HG02763 (cell line): ENCODE measurements at regions not wholly inside any gene's neighbourhood (a gene's known extent, or its start where the extent isn't known, plus 50 kb on each side); places are given as distances from the start of the nearest gene placed in this dataset.

Source experiments
- ATAC-seq: cut with Tn5 transposase; IDR thresholded peaks from one replicate; pipeline ENCODE4 v1.9.1; 2021; ENCODE audit warnings: mild to moderate bottlenecking, moderate library complexity; ENCODE audit not compliant: unreplicated experiment

DNA sequence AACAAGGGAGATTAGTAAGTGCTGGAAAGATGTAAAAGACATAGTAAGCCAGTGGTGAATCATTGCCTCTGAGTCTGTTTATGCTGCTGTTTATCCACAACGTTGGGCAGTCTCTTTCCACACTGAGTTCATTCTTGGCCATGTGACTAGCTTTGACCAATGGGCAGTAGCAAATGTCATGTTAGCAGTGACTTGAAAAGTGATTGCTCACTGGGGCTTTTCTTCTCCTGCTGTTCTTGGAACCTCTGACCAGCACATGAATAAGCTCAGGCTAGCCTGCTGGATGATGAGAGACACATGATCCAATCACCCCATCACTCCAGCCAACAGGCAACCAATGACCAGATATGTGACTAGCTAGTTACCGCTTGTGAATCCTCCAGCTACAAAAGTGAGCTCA lies 360.4 kb downstream of the SLC4A3 start:
- no peak for ATAC-seq

DNA sequence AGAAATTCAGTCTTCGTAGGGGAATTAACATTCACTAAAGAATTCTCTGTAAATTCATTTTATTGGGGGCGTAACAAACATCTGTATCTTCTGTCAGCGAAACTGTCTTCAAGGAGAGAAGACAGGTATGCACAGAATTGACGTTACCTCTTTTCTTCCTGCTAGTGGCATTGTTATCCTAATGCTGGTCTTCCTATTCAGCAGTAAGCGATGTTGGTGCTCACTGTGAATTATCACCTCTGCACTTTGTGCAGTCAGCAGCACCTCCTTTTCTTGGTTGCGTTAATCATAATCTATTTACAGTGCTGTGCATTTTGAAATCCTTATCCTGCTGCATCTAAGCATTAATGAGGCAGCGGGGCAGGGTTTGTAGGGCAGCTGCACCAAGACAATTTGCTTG lies 362.3 kb downstream of the SLC4A3 start:
- no peak for ATAC-seq

DNA sequence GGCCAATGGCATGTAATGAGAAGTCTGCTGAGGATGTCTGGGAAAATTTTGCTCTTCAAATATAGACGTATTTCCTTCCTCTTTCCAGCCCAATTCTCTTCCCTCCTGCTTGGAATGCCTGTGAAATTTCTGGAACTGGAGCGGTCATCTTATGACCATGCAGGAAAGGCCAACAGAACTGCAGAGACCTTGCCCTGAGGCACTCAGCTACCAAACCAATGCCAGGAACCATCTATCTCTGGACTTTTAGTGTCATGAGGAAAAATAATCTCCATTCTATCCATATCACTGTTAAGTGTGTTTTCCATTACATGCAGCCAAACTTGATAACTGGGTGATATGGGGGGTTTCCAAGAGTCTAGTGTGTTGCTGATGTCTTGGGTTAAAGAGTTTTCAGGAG lies 363.7 kb downstream of the SLC4A3 start:
- no peak for ATAC-seq

DNA sequence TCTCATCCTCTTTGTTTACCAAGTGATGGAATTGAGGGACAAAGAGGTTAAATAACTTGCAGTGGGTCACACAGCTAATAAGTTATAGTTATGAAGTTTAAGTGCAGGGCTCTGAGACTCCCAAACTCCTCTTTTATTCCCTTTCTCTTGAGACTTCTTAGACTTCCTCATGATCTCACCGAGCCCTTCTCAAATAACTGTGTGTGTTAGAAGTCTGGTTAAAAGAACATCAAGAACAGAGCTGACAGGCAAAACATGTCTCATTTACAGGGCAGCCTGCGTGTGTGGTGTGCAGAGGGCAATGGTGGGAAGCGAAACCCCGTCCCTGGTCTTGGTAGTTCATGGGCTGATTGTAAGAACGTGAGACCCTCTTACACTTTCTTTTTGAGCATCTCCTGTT lies 368.0 kb downstream of the SLC4A3 start:
- ATAC-seq = no peak

DNA sequence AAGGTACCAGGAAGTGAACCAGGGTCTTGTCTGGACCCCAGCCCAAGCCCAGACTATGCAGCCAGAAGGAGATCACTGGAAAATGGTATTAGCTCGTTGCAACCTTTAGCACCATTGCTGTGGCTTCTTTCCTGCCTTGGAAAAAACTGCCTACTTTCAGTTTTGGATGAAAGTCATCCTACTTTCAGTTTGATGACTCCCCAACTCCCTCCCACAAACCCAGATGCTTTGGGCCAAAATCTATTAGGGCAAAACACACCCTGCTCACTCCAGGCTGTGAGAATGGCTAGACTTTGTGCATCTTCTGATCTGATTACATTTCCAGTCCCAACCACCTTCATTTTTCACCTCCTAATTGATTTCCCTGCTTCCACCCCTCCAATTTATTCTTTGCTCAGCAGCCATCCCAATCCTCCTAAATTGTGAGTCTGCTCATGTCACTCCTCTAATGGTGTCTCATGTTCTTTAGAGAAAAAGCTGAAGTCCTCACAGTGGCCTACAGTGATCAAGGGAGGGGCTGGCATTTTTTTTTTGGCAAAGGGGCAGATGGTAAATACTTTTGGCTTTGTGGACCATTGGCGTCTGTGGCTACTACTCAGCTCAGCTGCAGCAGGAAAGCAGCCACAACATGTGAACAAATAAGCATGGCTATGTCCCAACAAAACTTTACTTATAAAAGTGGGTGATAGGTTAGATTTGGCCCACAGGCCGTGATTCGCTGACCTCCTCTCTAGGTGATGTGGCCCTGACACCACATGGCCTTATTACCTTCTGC lies 368.7 kb downstream of the SLC4A3 start:
- ATAC-seq = no peak

DNA sequence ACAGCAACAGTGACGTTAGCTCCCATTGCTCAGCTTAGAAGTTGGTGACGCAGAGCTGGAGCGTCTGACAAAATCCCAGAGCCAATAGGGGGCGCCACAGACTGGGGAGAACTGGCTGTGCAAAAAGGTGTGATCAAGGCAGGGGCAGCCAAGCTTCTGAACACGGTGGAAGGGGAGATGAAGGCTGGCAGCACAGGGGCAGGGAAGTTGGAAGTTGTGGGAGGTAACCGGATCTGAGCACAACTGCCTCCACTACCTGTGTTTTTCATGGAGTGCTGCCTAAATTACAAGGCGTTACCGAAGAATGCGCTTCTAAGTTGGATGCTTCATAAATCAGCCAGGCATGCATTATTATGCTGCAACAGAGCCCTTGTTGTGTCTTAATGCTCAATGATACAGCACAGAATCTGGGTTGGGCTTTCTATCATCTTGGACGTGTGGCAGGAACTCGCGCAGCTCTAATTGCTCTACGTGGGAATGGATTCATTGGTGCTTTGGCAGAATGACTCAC lies 370.0 kb downstream of the SLC4A3 start:
- ATAC-seq = no peak

DNA sequence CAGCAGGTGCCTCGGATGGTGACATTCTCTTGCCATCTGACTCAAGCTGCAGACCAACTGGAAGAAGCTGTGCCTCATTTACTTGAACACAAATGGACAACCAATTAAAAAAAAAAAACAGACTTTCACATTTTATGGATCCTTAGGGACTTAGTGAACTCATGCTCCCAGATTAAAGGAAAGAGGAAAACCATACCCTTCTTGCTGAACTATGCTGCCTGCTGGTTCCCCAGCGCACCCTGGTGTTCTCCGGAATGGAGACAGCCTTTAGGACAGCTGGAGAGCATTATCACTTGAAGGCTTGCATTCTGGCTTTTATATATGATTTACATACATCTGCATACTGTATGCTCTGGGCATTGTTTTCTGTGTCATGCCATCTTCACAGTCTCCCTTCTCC lies 370.7 kb downstream of the SLC4A3 start:
- ATAC-seq = no peak

DNA sequence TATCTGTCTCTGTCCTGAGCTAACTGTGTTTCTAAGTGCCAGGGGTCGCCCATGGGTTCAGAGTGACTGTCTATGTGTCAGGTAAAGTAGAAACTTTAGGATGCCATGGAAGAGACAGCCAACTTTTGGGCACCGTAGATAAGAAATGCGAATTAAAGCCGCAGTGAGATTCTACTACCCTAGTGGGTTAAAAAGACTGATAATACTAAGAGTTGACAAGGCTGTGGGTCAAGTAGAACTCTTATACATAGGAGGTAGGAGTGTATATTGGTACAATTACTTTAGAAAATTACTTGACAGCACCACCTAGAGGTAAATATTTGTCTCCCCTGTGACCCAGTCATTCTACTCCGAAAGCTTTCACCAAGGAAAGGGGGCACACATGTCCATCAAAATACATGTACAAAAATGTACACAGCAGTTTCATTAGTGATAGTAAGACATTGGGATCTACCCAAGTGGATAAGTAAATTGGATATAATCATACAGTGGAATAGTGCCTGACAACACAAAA lies 371.3 kb downstream of the SLC4A3 start:
- ATAC-seq = no peak

DNA sequence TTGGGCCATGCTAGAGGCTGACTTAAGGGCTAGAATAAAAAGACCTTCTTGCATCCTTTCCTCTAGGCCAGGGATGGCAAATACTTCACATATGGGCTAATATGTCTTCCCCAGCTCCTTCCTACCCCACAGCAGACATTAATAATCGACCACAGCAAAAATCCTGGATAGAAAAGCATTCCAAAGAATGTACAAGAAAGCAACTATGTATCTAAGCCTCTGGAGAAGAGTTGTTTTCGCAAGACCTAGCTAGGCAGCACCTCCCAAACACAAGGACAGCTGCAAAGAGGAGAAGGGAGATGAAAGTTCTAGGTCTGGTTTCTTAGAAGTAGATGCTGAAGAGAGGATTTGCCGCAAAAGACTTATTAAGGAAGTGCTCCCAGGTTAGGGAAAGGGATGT lies 372.6 kb downstream of the SLC4A3 start:
- ATAC-seq = no peak

DNA sequence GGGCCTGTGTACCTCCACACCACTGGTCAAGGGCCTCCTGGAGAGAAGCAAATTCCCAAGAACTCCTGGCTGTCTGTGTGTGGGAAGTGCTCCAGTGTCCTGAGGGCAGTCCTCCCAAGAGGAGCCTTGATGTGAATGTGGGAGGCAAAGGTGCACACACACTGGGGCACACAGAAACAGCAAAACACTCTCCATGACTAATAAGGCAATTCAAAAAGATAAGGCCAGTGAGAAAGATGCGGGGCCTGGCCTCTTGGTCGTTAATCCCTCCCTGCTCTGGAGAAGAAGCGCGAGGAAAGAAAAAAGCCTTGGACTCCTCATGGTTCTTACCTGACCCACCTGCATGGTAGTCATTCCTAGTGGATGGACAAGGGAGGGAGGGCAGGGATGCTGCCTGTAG lies 373.2 kb downstream of the SLC4A3 start:
- no peak for ATAC-seq

DNA sequence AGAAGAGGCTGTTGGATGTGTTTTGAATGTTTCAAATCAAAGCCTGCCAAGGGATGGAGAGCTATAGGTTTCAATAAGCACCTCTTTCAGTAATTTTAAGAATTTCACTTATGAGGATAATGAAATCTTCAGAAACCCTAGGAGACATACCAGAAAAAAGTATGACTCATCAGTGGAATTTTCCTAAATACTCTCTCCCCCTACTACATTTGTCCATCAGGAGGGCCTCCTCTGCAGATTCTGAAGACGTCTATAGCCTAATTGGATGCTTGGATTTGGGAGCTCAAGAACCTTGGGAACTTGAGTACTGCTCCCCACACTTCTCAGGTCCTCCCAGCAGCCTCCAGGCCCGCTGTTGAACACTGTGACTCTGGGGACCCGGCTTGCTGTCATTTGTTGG lies 374.3 kb downstream of the SLC4A3 start:
- ATAC-seq = no peak

DNA sequence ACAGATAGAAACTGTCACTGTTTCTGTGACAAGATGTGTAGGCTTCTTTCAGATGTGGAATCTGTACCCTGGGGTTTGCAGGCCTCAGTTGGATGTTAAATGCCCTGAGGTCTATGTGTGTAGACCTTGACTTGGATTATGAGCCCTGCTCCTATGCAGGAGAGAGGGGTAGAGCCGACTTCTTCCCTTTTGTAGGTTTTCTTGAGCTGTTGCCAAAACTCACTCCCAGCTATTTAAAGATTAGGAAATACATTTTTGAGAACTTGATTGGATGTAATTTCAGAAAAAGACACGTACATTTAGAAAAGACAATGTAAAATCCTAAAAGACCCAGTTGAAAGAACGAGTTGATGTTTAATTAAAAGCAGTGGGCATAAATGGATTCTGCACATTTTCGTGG lies 374.8 kb downstream of the SLC4A3 start:
- ATAC-seq = no peak

DNA sequence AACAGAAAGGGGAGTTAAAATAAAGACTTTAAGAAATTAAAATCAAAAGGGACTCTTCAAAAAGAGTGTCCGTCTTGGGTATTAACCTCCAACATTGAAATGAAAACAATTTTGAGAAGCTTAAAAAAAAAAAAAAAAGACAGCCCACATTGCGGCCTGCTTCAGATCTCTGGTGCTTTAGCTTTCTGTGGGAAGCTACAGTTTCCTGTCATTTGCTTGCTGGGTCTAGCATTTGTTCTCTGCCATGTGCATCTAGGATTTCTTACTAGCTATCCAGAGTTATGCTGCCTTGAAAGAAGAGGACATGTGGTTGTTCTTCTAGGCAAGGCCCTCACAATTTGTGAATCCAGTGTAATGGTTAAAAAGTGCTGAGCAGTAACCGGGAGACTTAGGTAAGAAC lies 375.3 kb downstream of the SLC4A3 start:
- no peak for ATAC-seq

DNA sequence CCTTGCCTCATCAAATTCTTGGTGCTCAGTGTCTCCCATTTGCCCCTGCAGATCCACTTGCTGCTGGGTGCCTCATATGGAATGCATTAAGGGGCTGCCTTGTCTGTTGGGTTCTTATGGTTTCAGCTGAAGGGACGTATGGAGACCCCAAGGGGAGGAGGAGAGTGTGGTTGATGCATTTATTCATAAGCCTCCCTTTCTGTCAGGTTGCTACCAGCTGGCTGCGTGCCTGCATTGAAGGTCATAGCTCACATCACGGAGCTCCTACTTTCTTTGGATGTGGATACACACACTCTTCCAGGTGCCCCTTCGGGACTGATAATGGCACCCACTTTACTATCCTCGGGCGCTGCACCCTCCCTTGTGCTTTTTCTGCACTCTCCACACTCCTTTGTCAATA lies 377.9 kb downstream of the SLC4A3 start:
- ATAC-seq = no peak

DNA sequence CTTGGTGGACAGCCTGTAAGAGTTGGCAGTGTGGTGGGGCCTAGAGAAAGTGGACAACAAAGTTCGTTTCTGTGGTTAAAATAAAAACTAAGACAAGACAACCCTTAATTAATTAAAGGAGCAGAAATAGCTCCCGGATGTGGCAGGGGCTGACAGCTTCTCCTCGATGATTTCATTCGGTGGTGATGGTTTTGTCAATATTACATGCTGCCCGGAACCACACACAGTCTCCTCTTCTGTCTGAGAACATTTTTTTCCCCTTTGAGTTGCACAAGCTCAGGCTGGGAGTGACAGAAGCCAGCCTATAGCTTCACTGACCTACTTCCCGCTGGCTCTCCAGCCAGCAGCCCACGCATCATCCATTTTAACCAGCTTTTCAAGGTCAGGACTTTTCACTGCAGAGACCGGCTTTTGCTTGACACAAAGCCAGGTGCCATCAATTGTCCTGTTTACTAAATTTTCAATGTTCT lies 378.8 kb downstream of the SLC4A3 start:
- no peak for ATAC-seq

DNA sequence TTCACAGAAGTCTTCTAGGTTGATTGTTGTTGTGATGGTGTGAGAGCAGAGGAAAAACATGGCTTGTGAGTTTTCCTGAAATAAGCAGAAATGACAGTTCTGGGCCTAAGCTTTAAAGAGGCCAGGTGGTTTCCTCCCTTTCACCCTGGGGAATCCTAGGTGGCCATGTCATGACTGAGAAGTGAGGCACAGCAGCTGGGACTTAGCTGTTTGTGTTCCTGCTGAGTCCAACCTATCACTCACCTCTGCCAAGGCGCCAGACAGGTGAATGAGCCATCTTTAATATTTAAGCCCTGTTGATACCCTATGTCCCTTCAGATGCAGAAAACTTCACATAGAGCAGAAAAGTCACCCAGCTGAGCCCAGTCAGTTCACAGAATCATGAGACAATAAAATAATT lies 384.4 kb downstream of the SLC4A3 start:
- ATAC-seq = no peak

DNA sequence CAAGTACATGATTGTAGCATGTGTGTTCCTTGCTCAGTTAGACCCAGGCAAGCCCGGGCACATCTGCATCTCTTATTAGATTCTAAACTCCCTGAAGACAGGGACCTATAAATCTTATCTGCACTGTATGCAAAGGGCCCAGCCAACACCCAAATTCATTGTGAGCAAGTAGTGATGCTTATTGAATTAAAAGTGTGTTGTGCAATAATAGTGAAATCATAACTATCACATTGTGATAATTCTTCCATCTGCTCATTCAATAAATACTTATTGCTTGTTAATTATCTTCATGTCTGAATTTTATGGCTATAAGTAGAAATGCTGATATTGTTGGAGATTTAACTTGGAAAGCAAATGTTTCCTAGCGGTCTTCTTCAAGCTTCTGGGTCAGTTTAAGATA lies 387.5 kb downstream of the SLC4A3 start:
- no peak for ATAC-seq

DNA sequence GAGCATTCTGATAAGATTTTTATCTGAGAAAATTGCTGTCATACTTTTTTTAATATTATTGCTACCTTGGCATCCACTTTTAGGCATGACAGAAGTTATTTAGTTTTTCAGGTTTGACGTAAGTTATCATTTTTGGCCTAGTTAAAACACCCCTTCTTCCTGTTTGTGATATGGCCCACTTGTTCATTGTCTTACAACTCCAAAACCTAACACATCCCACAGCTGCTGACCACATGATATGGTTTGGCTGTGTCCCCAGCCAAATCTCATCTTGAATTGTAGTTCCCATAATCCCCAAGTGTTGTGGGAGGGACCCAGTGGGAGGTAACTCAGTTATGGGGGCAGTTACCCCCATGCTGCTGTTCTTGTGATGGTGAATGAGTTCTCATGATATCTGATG lies 388.1 kb downstream of the SLC4A3 start:
- ATAC-seq = no peak

DNA sequence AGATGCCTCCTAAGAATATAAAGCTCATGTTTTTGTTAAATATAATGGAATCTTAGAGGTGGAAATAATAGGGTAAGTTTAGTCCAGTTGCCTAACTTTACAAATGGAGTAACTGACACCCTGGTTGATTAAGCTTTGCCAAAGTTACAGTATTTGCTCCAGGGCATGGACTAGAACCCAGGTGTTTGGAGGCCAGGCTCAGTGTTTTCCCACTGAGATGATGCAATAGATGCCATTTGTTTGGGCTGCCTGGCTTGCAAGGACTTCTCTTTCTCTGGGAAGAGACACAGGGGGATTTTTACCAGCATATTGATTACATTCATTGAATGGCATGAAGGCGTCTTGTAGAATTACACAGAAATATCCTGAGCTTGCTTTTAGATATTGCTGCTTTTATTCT lies 397.8 kb downstream of the SLC4A3 start:
- ATAC-seq = no peak

DNA sequence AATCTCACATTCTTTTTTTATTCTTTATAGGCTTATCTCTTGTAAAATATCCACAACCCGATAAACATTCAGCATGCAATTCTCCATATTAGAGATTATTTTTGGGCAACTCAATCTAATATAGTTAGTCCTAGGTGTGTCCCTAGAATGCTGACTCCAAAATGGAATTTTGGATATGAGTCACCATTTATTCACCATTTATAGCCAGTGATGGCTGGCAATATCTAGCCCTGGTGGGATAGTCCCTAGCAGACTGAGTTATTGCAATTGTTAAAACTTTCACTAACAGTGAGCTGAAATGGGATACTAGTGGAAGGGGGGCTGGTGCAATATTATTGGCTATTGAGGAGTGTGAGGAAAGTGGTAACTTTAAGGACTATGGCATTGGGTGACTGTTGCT lies 401.6 kb downstream of the SLC4A3 start:
- no peak for ATAC-seq

DNA sequence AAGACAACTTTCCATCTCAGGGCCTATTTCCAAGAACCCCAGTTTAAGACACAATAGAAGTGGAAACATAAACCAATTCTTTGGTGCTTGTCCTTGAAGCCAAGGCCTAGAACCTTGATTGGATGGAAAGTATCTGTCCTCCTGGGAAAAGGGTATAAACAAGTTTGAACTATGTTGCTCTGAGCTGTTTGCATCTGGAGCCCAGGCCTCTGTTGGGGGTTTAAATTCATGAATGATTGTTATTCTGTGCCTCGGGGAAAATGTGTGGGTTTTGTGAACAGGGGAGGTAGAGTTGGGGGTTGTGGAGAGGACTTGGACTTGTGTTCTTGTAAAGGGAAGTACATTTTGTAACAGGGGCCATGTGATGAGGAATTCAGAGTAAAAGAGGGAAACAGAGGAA lies 406.1 kb downstream of the SLC4A3 start:
- no peak for ATAC-seq

DNA sequence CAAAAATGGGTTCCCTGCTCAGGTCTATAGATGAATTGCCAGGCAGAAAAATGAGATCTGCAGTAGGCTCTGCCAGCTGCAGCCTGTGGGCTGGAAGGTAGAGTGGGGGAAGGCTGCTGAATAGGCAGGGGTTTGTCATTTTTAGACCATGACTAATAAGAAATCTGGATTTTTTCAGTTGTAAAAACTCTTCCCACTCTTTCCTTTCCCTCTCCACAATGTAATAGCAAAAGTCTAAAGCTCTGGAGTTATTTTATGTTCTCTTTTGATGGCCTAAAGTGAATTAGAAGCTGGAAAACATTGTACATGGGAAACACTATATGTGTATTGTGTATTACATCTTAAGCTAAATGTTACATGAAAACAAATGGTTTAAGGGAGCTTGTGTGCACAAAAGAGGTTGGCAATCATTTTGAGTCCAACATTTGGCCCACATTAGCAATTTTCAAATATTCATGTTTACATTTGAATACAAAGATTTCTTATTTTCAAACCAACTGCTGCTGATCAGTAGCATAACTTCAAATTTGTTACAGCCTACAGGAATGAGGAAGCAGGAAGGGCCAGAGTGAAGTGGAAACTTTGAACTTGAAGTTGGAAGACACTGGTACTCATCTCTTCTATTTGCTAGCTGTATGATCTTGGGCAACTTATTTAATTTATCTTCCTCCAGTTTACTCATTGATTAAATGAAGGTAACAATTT lies 407.1 kb downstream of the SLC4A3 start:
- ATAC-seq = no peak
